ENCODE measurements at regions not wholly inside any gene's neighbourhood (a gene's known extent, or its start where the extent isn't known, plus 50 kb on each side); places are given as distances from the start of the nearest gene placed in this dataset.

DNA sequence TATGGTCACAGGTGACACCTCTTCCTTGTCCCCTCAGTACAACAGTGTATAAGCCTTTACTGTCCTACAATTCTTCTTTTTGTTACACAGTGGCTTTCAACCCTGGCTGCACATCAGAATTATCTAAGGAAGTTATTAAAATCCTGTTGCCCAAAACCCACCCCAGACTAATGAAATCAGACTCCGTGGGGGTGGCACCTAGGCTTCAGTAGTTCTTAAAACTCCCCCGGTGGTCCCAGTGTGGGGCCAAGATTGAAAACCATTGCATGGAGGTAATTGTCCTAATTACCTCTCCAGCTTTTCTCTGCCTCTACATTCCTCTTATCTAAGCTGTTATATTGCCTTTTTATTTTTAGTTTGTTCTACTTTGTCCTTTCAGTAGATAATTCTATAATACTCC lies 172.8 kb downstream of the DAD1 start (continued):
- TF ChIP-seq, protein P1, sequence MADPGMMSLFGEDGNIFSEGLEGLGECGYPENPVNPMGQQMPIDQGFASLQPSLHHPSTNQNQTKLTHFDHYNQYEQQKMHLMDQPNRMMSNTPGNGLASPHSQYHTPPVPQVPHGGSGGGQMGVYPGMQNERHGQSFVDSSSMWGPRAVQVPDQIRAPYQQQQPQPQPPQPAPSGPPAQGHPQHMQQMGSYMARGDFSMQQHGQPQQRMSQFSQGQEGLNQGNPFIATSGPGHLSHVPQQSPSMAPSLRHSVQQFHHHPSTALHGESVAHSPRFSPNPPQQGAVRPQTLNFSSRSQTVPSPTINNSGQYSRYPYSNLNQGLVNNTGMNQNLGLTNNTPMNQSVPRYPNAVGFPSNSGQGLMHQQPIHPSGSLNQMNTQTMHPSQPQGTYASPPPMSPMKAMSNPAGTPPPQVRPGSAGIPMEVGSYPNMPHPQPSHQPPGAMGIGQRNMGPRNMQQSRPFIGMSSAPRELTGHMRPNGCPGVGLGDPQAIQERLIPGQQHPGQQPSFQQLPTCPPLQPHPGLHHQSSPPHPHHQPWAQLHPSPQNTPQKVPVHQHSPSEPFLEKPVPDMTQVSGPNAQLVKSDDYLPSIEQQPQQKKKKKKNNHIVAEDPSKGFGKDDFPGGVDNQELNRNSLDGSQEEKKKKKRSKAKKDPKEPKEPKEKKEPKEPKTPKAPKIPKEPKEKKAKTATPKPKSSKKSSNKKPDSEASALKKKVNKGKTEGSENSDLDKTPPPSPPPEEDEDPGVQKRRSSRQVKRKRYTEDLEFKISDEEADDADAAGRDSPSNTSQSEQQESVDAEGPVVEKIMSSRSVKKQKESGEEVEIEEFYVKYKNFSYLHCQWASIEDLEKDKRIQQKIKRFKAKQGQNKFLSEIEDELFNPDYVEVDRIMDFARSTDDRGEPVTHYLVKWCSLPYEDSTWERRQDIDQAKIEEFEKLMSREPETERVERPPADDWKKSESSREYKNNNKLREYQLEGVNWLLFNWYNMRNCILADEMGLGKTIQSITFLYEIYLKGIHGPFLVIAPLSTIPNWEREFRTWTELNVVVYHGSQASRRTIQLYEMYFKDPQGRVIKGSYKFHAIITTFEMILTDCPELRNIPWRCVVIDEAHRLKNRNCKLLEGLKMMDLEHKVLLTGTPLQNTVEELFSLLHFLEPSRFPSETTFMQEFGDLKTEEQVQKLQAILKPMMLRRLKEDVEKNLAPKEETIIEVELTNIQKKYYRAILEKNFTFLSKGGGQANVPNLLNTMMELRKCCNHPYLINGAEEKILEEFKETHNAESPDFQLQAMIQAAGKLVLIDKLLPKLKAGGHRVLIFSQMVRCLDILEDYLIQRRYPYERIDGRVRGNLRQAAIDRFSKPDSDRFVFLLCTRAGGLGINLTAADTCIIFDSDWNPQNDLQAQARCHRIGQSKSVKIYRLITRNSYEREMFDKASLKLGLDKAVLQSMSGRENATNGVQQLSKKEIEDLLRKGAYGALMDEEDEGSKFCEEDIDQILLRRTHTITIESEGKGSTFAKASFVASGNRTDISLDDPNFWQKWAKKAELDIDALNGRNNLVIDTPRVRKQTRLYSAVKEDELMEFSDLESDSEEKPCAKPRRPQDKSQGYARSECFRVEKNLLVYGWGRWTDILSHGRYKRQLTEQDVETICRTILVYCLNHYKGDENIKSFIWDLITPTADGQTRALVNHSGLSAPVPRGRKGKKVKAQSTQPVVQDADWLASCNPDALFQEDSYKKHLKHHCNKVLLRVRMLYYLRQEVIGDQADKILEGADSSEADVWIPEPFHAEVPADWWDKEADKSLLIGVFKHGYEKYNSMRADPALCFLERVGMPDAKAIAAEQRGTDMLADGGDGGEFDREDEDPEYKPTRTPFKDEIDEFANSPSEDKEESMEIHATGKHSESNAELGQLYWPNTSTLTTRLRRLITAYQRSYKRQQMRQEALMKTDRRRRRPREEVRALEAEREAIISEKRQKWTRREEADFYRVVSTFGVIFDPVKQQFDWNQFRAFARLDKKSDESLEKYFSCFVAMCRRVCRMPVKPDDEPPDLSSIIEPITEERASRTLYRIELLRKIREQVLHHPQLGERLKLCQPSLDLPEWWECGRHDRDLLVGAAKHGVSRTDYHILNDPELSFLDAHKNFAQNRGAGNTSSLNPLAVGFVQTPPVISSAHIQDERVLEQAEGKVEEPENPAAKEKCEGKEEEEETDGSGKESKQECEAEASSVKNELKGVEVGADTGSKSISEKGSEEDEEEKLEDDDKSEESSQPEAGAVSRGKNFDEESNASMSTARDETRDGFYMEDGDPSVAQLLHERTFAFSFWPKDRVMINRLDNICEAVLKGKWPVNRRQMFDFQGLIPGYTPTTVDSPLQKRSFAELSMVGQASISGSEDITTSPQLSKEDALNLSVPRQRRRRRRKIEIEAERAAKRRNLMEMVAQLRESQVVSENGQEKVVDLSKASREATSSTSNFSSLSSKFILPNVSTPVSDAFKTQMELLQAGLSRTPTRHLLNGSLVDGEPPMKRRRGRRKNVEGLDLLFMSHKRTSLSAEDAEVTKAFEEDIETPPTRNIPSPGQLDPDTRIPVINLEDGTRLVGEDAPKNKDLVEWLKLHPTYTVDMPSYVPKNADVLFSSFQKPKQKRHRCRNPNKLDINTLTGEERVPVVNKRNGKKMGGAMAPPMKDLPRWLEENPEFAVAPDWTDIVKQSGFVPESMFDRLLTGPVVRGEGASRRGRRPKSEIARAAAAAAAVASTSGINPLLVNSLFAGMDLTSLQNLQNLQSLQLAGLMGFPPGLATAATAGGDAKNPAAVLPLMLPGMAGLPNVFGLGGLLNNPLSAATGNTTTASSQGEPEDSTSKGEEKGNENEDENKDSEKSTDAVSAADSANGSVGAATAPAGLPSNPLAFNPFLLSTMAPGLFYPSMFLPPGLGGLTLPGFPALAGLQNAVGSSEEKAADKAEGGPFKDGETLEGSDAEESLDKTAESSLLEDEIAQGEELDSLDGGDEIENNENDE (IDR thresholded peaks at IDR 0.05; ENCODE audit: insufficient replicate concordance, low read length): no peak
- TF ChIP-seq HDAC6 (IDR thresholded peaks at IDR 0.05; ENCODE audit: low read depth, low read length) (no peak), GABPA (IDR thresholded peaks at IDR 0.05; ENCODE audit: borderline replicate concordance, insufficient read depth, low read length) (no peak), BACH1 (IDR thresholded peaks at IDR 0.05; ENCODE audit: low read length) (no peak), SIRT6 (IDR thresholded peaks at IDR 0.05; ENCODE audit: low read length) (no peak), RXRA (IDR thresholded peaks at IDR 0.05; ENCODE audit: insufficient read depth, low read depth, low read length) (no peak), CHD2 (IDR thresholded peaks at IDR 0.05; ENCODE audit: low read length) (no peak)
- TF ChIP-seq, protein P2, sequence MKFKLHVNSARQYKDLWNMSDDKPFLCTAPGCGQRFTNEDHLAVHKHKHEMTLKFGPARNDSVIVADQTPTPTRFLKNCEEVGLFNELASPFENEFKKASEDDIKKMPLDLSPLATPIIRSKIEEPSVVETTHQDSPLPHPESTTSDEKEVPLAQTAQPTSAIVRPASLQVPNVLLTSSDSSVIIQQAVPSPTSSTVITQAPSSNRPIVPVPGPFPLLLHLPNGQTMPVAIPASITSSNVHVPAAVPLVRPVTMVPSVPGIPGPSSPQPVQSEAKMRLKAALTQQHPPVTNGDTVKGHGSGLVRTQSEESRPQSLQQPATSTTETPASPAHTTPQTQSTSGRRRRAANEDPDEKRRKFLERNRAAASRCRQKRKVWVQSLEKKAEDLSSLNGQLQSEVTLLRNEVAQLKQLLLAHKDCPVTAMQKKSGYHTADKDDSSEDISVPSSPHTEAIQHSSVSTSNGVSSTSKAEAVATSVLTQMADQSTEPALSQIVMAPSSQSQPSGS (IDR thresholded peaks at IDR 0.05; ENCODE audit: low read length): no peak
